GM21576 (cell line): ENCODE measurements at regions not wholly inside any gene's neighbourhood (a gene's known extent, or its start where the extent isn't known, plus 50 kb on each side); places are given as distances from the start of the nearest gene placed in this dataset.
"Not testable (repeated sequence)": the region's sequence is repeated elsewhere in the genome, so short reads cannot be mapped to it uniquely, and the experiment has no call there.

ENCODE experiments used
- ATAC-seq: cut with Tn5 transposase; IDR thresholded peaks from one replicate; pipeline ENCODE4 v1.9.1; 2021; ENCODE audit warnings: mild to moderate bottlenecking, moderate library complexity; ENCODE audit not compliant: unreplicated experiment

- no peak for ATAC-seq
Measured at GRCh38 chr9:82115900-82116299, 127.3 kb downstream of the SPATA31D1 start.

GRCh38 chr9:82116556-82116955 lies 128.0 kb downstream of the SPATA31D1 start:
- no peak for ATAC-seq

GRCh38 chr9:82117026-82117811 lies 128.6 kb downstream of the SPATA31D1 start:
- no peak for ATAC-seq

GRCh38 chr9:82122731-82123130 lies 134.2 kb downstream of the SPATA31D1 start:
- ATAC-seq: no peak

- ATAC-seq: no peak
Measured at GRCh38 chr9:82124090-82124489, 135.5 kb downstream of the SPATA31D1 start.

- no peak for ATAC-seq
Measured at GRCh38 chr9:82126256-82126655, 137.7 kb downstream of the SPATA31D1 start.

GRCh38 chr9:82127465-82127864 lies 138.9 kb downstream of the SPATA31D1 start:
- ATAC-seq: no peak

- ATAC-seq: peak; percentile 90
Measured at GRCh38 chr9:82128011-82128696, 139.6 kb downstream of the SPATA31D1 start.

GRCh38 chr9:82129708-82130107 lies 141.1 kb downstream of the SPATA31D1 start:
- no peak for ATAC-seq

GRCh38 chr9:82130331-82131042 lies 141.9 kb downstream of the SPATA31D1 start:
- no peak for ATAC-seq

GRCh38 chr9:82131072-82131471 lies 142.5 kb downstream of the SPATA31D1 start:
- no peak for ATAC-seq

GRCh38 chr9:82132024-82132423 lies 143.5 kb downstream of the SPATA31D1 start:
- ATAC-seq: no peak

- no peak for ATAC-seq
Measured at GRCh38 chr9:82134010-82134409, 145.4 kb downstream of the SPATA31D1 start.

GRCh38 chr9:82135106-82135505 lies 146.5 kb downstream of the SPATA31D1 start:
- ATAC-seq: no peak

- not testable (repeated sequence) for ATAC-seq
Measured at GRCh38 chr9:82138081-82138480, 149.5 kb downstream of the SPATA31D1 start.

- no peak for ATAC-seq
Measured at GRCh38 chr9:82140471-82140870, 151.9 kb downstream of the SPATA31D1 start.

GRCh38 chr9:82144803-82145202 lies 156.2 kb downstream of the SPATA31D1 start:
- no peak for ATAC-seq

- no peak for ATAC-seq
Measured at GRCh38 chr9:82146677-82147076, 158.1 kb downstream of the SPATA31D1 start.

GRCh38 chr9:82147798-82148425 lies 159.3 kb downstream of the SPATA31D1 start:
- no peak for ATAC-seq

- ATAC-seq: no peak
Measured at GRCh38 chr9:82148426-82148810, 159.8 kb downstream of the SPATA31D1 start.

GRCh38 chr9:82148901-82149461 lies 160.4 kb downstream of the SPATA31D1 start:
- no peak for ATAC-seq
